ENCODE measurements at regions not wholly inside any gene's neighbourhood (a gene's known extent, or its start where the extent isn't known, plus 50 kb on each side); places are given as distances from the start of the nearest gene placed in this dataset.

- TF ChIP-seq CTCF (conservative IDR thresholded peaks at IDR 0.05): no peak
Measured at GRCh38 chr12:92089559-92089958, 56.1 kb downstream of the BTG1 start.

DNA sequence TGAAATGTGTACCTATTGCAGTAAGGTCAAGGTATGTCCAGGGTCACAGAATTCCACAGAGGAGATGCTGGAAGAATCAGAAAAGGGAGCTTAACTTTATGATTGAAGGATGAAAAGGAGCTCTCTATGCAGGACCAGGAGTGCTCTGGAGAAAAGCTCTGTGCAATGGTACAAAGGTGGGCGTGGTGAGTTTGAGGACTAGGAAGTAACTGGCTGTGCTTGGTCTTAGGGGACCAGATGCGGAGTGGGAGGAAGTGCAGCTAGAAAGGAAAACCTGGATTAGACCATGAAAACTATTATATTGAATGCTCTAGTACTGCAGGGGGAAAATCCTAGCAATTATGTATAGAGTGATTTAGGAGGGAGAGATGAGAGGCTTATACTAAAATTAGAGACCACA is 56.8 kb downstream of the BTG1 start:
- no peak overlapping the region for H3K27ac ChIP-seq
- TF ChIP-seq CTCF (conservative IDR thresholded peaks at IDR 0.05): no peak

More at GRCh38 chr12:92089559-92089958, 56.1 kb downstream of the BTG1 start:
- no peak overlapping the region for H3K27ac ChIP-seq

DNA sequence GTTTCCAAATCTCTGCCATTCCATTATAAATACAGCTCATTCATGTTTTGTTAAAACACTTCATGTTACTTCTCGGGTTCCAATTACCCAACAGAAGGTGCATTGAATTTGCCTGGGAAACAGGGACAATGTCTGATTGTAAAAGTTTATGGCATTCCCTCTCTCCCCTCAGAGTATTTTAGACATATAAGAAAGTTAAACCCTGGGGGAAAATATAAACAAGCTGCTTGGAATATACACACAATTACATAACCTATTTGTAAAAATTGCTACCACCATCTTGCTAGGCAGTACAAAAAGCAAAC is 60.0 kb downstream of the BTG1 start:
- no peak for TF ChIP-seq CTCF (conservative IDR thresholded peaks at IDR 0.05)
- H3K27ac ChIP-seq: no peak overlapping the region

- no peak overlapping the region for H3K27ac ChIP-seq
- no peak for TF ChIP-seq CTCF (conservative IDR thresholded peaks at IDR 0.05)
Measured at GRCh38 chr12:92085040-92085735, 60.5 kb downstream of the BTG1 start.

DNA sequence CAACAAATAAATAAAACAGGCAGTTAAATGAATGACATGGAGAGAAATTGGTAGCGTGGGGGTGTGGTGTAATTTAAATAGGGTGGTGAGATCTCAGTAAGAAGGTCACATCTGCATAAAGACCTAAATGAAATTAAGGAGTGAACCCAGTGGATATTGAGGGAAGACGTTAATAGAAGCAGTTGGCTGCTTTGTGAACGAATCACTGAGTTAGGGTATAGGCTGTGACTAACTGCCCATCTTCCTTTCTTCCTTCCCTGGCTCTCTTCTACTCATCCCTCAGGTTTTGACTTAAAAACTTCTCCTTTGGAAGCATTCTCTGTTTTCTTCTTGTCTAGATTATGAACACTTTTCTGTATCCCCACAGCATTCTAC is 64.7 kb downstream of the BTG1 start:
- no peak overlapping the region for H3K27ac ChIP-seq
- no peak for TF ChIP-seq CTCF (conservative IDR thresholded peaks at IDR 0.05)

DNA sequence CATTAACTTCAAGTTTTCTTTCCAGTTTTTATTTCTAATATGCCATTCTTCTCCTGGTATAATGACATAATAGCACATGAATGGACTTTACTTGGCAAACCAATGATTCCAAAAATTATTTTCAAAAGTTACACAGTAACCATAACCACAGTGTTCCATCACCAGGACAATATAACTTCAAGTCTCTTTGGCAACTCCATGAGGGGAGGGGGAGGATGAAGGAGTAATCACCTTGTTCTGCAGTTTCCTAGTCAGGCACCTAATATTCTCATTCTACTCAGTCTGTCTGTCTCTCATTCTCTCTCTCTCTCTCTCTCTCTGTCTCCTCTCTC is 66.6 kb downstream of the BTG1 start:
- TF ChIP-seq CTCF (conservative IDR thresholded peaks at IDR 0.05): no peak
- no peak overlapping the region for H3K27ac ChIP-seq

- no peak for TF ChIP-seq CTCF (conservative IDR thresholded peaks at IDR 0.05)
- H3K27ac ChIP-seq: no peak overlapping the region
Measured at GRCh38 chr12:92078167-92079053, 67.2 kb downstream of the BTG1 start.
